ENCODE measurements at regions not wholly inside any gene's neighbourhood (a gene's known extent, or its start where the extent isn't known, plus 50 kb on each side); places are given as distances from the start of the nearest gene placed in this dataset.

DNA sequence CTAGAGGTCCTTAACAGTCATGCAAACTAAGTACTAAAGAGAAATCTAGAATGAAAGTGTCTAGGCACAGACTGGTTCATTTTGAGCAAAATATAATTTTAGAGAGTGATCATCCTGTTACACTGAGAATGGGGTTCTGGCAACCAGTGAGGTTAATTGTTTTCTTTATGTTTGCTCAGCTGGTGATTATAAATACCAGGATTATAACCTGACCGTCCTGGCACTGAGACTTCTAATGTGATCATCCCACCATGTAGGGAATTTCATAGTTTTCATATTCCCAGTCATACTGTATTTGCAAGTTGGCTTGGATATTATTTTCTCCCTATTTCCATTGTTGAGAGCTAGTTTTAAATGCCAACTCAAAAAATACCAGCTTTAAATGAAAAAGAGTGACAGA is 852.5 kb upstream of the LRATD1 start:
- no peaks in the 10 kb centered on the region for H4K20me1 ChIP-seq (replicated peaks; ENCODE audit: insufficient read depth)
- no peak for DNase-seq (ENCODE audit: low spot score)
- no peaks in the 10 kb centered on the region for H3K36me3 Mint-ChIP-seq (ENCODE audit: low read depth)

More for the DNA sequence above, 852.5 kb upstream of the LRATD1 start:
- Histone ChIP-seq H3K27me3 (ENCODE audit: insufficient read depth) (no peaks in the 10 kb centered on the region), H2AFZ (no peak overlapping the region), H3K9me2 (ENCODE audit: insufficient read depth) (no peaks in the 10 kb centered on the region), H3F3A (replicated peaks; ENCODE audit: low read depth) (no peaks in the 10 kb centered on the region), H3K36me3 (ENCODE audit: insufficient read depth) (no peaks in the 10 kb centered on the region), H3K79me2 (replicated peaks; ENCODE audit: insufficient read depth) (no peaks in the 10 kb centered on the region), H3K4me2 (no peak overlapping the region), H3K27ac (ENCODE audit: low read depth) (no peak overlapping the region), H3K4me1 (ENCODE audit: insufficient read depth) (no peaks in the 10 kb centered on the region), H3K4me3 (no peak overlapping the region)
- H3K27ac Mint-ChIP-seq, result no peak overlapping the region
- no peaks in the 10 kb centered on the region for H3K9me3 Mint-ChIP-seq
- no peaks in the 10 kb centered on the region for H3K4me1 Mint-ChIP-seq
- H3K27me3 Mint-ChIP-seq (ENCODE audit: insufficient read depth, low read depth, poor library complexity), result no peaks in the 10 kb centered on the region
- ATAC-seq, result no peak
- no peak overlapping the region for H3K4me3 Mint-ChIP-seq
- TF ChIP-seq, protein P1, sequence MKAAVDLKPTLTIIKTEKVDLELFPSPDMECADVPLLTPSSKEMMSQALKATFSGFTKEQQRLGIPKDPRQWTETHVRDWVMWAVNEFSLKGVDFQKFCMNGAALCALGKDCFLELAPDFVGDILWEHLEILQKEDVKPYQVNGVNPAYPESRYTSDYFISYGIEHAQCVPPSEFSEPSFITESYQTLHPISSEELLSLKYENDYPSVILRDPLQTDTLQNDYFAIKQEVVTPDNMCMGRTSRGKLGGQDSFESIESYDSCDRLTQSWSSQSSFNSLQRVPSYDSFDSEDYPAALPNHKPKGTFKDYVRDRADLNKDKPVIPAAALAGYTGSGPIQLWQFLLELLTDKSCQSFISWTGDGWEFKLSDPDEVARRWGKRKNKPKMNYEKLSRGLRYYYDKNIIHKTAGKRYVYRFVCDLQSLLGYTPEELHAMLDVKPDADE (IDR thresholded peaks at IDR 0.05), result no peak
- TF ChIP-seq JUNB (IDR thresholded peaks at IDR 0.05; ENCODE audit: unreplicated experiment), result no peak
- no peak for TF ChIP-seq ZNF331 (CRISPR knock-in tag; IDR thresholded peaks at IDR 0.05; ENCODE audit: low read depth)
- TF ChIP-seq POLR2AphosphoS5 (IDR thresholded peaks at IDR 0.05; ENCODE audit: low read depth), result no peak
- no peak for TF ChIP-seq EZH2 (IDR thresholded peaks at IDR 0.05; ENCODE audit: low read depth, unreplicated experiment)
- TF ChIP-seq CREB1 (CRISPR knock-in tag; IDR thresholded peaks at IDR 0.05; ENCODE audit: low read depth), result no peak
- TF ChIP-seq, protein P2, sequence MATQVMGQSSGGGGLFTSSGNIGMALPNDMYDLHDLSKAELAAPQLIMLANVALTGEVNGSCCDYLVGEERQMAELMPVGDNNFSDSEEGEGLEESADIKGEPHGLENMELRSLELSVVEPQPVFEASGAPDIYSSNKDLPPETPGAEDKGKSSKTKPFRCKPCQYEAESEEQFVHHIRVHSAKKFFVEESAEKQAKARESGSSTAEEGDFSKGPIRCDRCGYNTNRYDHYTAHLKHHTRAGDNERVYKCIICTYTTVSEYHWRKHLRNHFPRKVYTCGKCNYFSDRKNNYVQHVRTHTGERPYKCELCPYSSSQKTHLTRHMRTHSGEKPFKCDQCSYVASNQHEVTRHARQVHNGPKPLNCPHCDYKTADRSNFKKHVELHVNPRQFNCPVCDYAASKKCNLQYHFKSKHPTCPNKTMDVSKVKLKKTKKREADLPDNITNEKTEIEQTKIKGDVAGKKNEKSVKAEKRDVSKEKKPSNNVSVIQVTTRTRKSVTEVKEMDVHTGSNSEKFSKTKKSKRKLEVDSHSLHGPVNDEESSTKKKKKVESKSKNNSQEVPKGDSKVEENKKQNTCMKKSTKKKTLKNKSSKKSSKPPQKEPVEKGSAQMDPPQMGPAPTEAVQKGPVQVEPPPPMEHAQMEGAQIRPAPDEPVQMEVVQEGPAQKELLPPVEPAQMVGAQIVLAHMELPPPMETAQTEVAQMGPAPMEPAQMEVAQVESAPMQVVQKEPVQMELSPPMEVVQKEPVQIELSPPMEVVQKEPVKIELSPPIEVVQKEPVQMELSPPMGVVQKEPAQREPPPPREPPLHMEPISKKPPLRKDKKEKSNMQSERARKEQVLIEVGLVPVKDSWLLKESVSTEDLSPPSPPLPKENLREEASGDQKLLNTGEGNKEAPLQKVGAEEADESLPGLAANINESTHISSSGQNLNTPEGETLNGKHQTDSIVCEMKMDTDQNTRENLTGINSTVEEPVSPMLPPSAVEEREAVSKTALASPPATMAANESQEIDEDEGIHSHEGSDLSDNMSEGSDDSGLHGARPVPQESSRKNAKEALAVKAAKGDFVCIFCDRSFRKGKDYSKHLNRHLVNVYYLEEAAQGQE (IDR thresholded peaks at IDR 0.05; ENCODE audit: unreplicated experiment), result no peak
- TF ChIP-seq ZNF114 (CRISPR knock-in tag; IDR thresholded peaks at IDR 0.05), result no peak
- no peak for TF ChIP-seq NANOG (IDR thresholded peaks at IDR 0.05; ENCODE audit: borderline replicate concordance)
- TF ChIP-seq EZH2phosphoT487 (IDR thresholded peaks at IDR 0.05; ENCODE audit: unreplicated experiment), result no peak
- TF ChIP-seq, protein P3, sequence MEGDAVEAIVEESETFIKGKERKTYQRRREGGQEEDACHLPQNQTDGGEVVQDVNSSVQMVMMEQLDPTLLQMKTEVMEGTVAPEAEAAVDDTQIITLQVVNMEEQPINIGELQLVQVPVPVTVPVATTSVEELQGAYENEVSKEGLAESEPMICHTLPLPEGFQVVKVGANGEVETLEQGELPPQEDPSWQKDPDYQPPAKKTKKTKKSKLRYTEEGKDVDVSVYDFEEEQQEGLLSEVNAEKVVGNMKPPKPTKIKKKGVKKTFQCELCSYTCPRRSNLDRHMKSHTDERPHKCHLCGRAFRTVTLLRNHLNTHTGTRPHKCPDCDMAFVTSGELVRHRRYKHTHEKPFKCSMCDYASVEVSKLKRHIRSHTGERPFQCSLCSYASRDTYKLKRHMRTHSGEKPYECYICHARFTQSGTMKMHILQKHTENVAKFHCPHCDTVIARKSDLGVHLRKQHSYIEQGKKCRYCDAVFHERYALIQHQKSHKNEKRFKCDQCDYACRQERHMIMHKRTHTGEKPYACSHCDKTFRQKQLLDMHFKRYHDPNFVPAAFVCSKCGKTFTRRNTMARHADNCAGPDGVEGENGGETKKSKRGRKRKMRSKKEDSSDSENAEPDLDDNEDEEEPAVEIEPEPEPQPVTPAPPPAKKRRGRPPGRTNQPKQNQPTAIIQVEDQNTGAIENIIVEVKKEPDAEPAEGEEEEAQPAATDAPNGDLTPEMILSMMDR (conservative IDR thresholded peaks at IDR 0.05; ENCODE audit: low read depth in 2 of 2), result no peak
